PC-3 (cell line): ENCODE measurements at regions not wholly inside any gene's neighbourhood (a gene's known extent, or its start where the extent isn't known, plus 50 kb on each side); places are given as distances from the start of the nearest gene placed in this dataset.

Source experiments
- CTCF ChIP-seq: fragments of 300-600 bp; sonication (generic); conservative IDR thresholded peaks from 2 replicates; pipeline ENCODE4 v1.5.1; 2017; ENCODE audit warnings: antibody characterized with exemption, low read depth, mild to moderate bottlenecking, low read length
- EZH2 ChIP-seq: fragments of 300-600 bp; sonication (generic); IDR thresholded peaks from one replicate; pipeline ENCODE4 v1.6.1; 2017; ENCODE audit warnings: antibody characterized with exemption, mild to moderate bottlenecking, low read length; ENCODE audit not compliant: unreplicated experiment

GRCh38 chr2:107281637-107282036 is 395.7 kb upstream of the ST6GAL2 start:
- no peak for TF ChIP-seq CTCF
- no peak for TF ChIP-seq EZH2
